HG03108 (cell line): ENCODE measurements at regions not wholly inside any gene's neighbourhood (a gene's known extent, or its start where the extent isn't known, plus 50 kb on each side); places are given as distances from the start of the nearest gene placed in this dataset.
"Not testable (repeated sequence)": the region's sequence is repeated elsewhere in the genome, so short reads cannot be mapped to it uniquely, and the experiment has no call there.

Experiments
- ATAC-seq: cut with Tn5 transposase; IDR thresholded peaks from one replicate; pipeline ENCODE4 v1.9.1; 2021; ENCODE audit warnings: moderate library complexity; ENCODE audit not compliant: unreplicated experiment

- no peak for ATAC-seq
Observed at GRCh38 chr5:105172918-105173317, 1610.3 kb upstream of the NUDT12 start.

- no peak for ATAC-seq
Observed at GRCh38 chr5:105168806-105169205, 1606.2 kb upstream of the NUDT12 start.

DNA sequence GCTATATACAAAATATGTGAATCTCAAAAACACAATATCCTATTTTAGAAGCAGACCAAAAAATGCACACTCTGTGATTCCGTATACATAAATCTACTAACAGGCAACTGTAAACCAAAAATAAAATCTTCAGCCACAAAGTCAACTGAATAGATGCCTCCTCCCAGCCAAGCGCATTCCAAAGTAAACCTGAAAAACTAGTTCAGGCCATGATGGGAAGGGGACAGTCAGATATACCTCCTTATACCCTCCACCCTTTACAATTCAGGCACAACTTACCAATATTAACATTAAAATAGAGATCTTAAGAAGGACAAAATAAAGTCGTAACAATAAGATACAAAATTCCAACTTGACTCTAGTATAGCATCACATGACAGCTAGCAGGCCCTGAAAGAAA lies 1604.5 kb upstream of the NUDT12 start:
- ATAC-seq, result no peak

- ATAC-seq, result no peak
Observed at GRCh38 chr5:105163547-105163946, 1601.0 kb upstream of the NUDT12 start.

DNA sequence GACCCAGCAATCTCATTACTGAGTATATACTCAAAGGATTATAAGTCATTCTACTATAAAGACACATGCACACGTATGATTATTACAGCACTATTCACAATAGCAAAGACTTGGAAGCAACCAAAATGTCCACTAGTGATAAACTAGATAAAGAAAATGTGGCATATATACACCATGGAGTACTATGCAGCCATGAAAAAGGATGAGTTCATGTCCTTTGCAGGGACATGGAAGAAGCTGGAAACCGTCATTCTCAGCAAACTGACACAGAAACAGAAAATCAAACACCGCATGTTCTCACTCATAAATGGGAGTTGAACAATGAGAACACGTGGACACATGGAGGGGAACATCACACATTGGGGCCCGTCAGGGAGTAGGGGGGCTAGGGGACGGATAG lies 1600.0 kb upstream of the NUDT12 start:
- ATAC-seq, result not testable (repeated sequence)

DNA sequence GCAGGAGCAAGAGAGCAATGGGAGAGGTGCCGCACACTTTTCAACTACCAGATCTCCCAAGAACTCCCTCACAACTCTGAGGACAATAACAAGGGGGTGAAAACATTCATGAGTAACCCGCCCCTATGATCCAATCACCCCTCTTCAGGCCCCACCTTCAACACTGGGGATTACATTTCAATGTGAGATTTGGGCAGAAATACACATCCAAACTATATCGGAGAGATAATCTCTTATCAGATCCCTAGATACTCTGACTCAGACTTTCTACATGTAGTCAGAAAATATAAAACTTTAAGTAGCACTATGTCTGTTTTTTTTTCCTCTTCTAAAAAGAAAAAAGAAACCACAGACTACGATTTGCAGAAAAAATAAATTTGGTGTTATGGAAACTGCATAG lies 1595.9 kb upstream of the NUDT12 start:
- no peak for ATAC-seq

DNA sequence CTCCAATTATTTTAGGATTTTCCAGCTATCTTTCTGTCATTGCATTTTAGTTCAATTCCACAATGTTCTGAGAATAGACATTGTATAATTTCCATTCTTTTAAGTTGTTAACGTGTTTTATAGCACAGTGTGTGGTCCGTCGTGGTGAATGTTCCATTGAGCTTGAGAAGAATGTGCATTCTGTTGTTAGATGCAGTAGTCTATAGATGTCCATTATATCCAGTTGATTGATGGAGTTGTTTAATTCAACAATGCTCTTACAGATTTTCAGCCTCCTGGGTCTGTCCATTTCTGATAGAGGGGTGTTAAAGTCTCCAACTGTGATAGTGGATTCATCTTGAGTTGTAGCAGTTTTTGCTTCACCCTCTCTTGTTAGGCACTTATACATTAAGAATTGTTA lies 1587.7 kb upstream of the NUDT12 start:
- no peak for ATAC-seq

GRCh38 chr5:105146867-105147266 lies 1584.3 kb upstream of the NUDT12 start:
- no peak for ATAC-seq

DNA sequence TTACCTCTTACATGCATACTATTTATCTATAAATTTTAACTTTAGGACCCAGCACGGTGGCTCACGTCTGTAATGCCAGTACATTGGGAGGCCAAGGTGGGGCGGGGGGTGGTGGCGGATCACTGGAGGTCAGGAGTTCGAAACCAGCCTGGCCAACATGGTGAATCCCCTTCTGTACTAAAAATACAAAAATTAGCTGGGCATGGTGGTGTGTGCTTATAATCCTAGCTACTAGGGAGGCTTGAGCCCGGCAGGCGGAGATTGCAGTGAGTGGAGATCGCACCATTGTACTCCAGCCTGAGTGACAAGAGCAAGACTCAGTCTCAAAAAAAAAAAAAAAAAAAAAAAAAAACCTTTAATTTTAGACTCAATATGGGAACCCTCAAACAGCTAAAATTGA lies 1582.6 kb upstream of the NUDT12 start:
- ATAC-seq, result no peak

GRCh38 chr5:105134328-105134727 lies 1571.7 kb upstream of the NUDT12 start:
- no peak for ATAC-seq

GRCh38 chr5:105133087-105133486 lies 1570.5 kb upstream of the NUDT12 start:
- ATAC-seq, result no peak

DNA sequence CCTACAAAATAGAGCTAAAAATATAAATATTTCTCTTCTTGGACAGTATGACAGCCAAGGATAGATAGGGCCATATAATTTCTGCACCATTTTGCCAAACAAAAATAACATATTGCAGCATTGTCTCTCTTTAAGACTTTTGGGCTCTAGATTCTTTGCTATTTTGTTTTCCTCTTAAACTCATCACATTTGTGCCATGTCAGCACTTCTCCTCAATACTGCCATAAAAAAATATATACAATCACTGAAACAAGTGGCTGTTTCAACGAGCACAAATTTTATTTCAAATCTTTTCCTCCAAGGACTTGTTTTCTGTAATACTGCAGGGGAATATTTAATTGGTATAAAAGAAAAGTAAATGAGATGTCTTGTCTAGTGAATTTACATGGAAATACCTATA lies 1570.0 kb upstream of the NUDT12 start:
- ATAC-seq, result no peak

- no peak for ATAC-seq
Observed at GRCh38 chr5:105131045-105131444, 1568.5 kb upstream of the NUDT12 start.

- no peak for ATAC-seq
Observed at GRCh38 chr5:105101577-105101976, 1539.0 kb upstream of the NUDT12 start.

GRCh38 chr5:105088961-105089360 lies 1526.4 kb upstream of the NUDT12 start:
- ATAC-seq, result no peak

GRCh38 chr5:105088102-105088501 lies 1525.5 kb upstream of the NUDT12 start:
- ATAC-seq, result no peak

- ATAC-seq, result no peak
Observed at GRCh38 chr5:105057893-105058292, 1495.3 kb upstream of the NUDT12 start.

GRCh38 chr5:105057001-105057436 lies 1494.4 kb upstream of the NUDT12 start:
- ATAC-seq, result no peak

DNA sequence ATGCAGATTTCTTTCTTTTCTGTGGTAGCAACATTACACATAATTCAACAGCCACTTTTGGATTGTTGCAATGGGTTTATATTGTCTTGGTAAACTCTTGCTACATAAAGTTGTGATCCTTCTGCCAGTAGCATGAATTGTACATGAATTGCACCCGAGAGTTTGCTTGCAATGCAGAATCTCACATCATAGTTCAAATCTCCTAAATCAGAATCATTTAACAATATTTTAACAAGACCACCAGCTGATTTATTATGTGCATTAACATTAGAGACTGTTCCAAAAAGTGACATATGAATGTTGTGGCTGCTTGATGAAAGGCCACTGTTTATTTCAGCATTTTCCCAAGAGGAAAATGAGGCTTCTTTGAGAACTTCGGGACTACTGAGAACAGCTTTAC lies 1491.8 kb upstream of the NUDT12 start:
- no peak for ATAC-seq

GRCh38 chr5:105042623-105043022 lies 1480.0 kb upstream of the NUDT12 start:
- ATAC-seq, result no peak

DNA sequence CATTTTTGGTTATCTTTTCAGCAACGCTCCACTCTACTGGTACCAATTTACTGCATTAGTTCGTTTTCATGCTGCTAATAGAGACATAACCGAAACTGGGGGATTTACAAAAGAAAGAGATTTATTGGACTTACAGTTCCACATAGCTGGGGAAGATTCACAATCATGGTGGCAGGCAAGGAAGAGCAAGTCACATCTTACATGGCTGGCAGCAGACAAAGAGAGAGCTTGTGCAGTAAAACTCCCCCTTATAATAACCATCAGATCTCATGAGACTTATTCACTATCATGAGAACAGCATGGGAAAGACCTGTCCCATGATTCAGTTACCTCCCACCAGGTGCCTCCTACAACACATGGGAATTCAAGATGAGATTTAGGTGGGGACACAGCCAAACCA lies 1474.2 kb upstream of the NUDT12 start:
- not testable (repeated sequence) for ATAC-seq

- ATAC-seq, result no peak
Observed at GRCh38 chr5:105034401-105034763, 1471.8 kb upstream of the NUDT12 start.

GRCh38 chr5:105033637-105034400 lies 1471.2 kb upstream of the NUDT12 start:
- ATAC-seq, result no peak
